ENCODE measurements at regions not wholly inside any gene's neighbourhood (a gene's known extent, or its start where the extent isn't known, plus 50 kb on each side); places are given as distances from the start of the nearest gene placed in this dataset.
"Not testable (repeated sequence)": the region's sequence is repeated elsewhere in the genome, so short reads cannot be mapped to it uniquely, and the experiment has no call there.

DNA sequence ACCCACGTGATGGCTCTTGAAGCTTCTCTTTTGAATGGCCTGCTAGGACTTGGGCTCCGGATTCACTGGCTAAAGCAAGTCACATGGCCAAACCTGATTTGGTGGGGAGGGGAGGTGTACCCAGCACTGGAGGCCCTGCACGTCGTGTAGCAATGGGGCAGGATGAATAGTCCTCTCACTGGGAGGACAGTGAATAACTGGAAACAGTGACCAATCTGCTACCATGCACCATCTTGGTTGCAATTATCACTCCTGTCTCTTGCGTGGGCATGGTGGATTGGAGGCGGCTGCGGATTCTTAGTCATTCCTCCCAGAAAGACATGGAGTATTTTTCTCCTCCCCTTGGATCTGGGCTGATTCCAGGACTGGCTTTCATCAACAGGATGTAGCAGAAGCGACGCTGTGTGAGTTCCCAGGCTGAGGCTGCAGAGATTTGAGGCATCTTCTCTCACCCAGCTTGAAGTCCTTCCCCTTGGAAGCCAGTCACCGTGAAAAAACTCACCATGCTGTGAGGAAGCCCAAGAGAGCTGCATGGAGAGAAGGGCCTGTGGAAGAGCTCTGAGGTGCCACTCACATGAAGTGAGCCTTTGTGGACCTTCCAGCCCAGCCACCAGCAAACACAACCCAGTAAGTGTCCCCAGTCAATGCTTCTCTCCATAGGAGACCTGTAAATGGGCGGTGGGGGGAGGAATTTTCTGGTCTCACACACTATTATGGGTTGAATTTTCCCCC lies 70.4 kb downstream of the IGLL1 start:
- no peaks in the 10 kb centered on the region for H3K36me3 Mint-ChIP-seq
- no peaks in the 10 kb centered on the region for H3K4me1 Mint-ChIP-seq (ENCODE audit: low read depth)
- H3K4me3 Mint-ChIP-seq: no peak overlapping the region
- no peaks in the 10 kb centered on the region for H3K27me3 Mint-ChIP-seq
- H3K9me3 Mint-ChIP-seq (ENCODE audit: low read depth): no peaks in the 10 kb centered on the region
- no peak overlapping the region for H3K27ac Mint-ChIP-seq

DNA sequence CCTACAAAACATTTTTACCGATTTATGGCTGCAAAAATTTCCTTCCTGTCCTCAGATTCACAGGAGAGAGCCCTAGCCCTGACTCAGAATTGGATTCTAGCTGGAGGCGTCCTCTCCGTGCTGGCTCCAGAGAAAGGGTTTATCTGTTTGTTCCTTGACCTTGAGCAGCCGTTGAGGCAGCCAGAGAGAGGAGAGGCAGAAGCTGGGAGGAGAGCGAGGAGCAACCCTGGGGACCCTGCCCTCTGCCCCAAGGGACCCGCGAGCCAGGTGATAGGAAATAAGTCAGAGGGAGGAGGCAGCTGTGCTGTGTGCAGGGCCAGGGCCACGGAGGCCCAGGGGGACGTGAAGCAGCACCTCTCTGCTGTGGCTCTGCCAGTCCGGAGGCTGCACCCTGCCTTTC lies 75.6 kb downstream of the IGLL1 start:
- Mint-ChIP-seq H3K4me3 (no peak overlapping the region), H3K4me1 (ENCODE audit: low read depth) (no peaks in the 10 kb centered on the region), H3K9me3 (ENCODE audit: low read depth) (no peaks in the 10 kb centered on the region), H3K27ac (no peak overlapping the region), H3K36me3 (no peaks in the 10 kb centered on the region), H3K27me3 (peaks cover 3% of the 10 kb centered on the region)

DNA sequence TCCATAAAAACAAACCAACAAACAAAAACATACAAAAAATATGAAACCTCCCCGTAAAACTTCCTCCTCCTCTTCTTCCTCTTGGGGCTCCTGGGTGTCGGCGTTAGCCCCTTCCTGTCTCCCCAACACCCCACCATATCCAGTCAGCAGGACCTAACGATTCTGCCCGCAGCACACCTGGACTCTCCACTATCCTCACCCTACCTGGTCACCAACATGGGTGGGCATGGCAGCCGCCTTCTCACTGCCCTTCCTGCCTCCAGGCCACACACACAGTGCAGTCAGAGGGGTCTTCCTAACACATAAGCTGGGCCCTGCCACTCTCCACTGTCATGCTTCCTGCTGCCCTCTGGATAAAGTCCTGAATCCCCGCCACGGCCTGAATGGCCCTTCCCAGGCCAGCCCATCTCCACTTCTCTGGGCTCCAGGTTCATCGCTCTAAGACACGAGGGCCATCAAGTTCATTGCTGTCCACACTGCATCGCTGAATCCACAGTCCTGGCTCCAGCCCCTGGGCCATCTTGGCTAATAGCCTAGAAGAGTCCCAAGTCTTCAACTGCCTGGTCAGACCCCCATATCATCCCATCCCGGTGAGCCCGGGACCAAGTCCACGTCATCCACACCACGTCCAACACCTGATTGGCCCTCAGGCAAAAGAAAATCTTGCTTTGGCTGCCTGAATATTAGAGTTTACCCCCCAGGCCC lies 76.2 kb downstream of the IGLL1 start:
- no peak overlapping the region for H3K4me3 Mint-ChIP-seq
- H3K4me1 Mint-ChIP-seq (ENCODE audit: low read depth): no peaks in the 10 kb centered on the region
- H3K36me3 Mint-ChIP-seq: no peaks in the 10 kb centered on the region
- H3K27me3 Mint-ChIP-seq: peaks cover 3% of the 10 kb centered on the region
- H3K27ac Mint-ChIP-seq: no peak overlapping the region
- no peaks in the 10 kb centered on the region for H3K9me3 Mint-ChIP-seq (ENCODE audit: low read depth)

DNA sequence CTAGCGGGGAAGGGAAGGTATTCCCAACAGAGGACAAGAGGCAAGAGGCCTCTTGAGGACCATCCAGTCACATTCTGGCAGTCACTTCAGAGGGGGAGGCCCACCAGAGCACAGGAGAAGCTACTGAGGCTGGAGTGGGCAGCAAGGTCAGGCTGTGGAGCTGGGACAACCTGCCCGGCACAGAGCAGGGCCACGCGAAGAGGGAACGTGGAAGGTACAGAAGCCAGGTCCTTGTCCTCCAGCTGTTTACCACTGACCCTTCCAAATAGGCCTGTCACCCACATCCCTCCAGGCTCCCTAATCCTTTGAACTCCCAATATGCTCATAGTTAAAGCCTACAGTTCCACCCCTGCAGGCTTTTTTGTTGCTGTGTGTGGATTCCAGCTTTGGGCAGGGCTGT lies 76.9 kb downstream of the IGLL1 start:
- Mint-ChIP-seq H3K4me1 (ENCODE audit: low read depth) (no peaks in the 10 kb centered on the region), H3K27me3 (peaks cover 3% of the 10 kb centered on the region), H3K36me3 (no peaks in the 10 kb centered on the region), H3K9me3 (ENCODE audit: low read depth) (no peaks in the 10 kb centered on the region), H3K27ac (no peak overlapping the region), H3K4me3 (no peak overlapping the region)

DNA sequence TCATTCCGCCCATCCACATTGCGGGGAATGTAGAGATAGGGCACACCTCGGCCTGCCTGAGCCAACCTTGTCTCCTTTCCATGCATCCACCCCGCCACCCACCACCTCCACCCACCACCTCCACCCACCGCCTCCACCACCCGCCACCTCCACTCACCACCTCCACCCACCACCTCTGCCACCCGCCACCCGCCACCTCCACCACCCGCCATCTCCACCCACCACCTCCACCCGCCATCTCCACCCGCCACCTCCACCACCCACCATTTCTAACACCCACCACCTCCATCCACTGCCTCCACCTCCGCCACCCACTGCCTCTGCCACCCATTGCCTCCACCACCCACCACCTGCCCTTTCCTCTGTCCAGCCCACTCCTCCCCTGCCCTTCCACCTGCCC lies 78.4 kb downstream of the IGLL1 start:
- Mint-ChIP-seq H3K4me1 (ENCODE audit: low read depth) (no peaks in the 10 kb centered on the region), H3K27ac (no peak overlapping the region), H3K4me3 (no peak overlapping the region)

DNA sequence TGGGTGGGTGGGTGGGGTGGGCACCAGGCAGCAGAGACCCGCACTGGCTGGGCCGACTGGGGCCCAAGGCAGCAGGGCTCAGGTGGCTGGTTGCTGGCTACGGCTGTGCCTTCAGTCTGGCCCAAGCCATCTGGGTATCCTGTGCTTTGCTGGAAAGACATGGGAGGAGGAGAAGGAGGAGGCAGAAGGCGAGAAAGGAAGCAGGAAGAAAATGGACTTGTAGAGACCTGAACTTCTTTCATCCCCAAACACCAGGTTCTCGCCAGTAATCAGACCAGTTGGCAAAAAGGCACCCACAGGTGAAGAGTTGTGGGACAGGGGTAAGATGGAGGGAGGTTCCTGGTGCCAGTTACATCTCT lies 78.8 kb downstream of the IGLL1 start:
- Mint-ChIP-seq H3K27ac (no peak overlapping the region), H3K9me3 (ENCODE audit: low read depth) (no peaks in the 10 kb centered on the region), H3K36me3 (no peaks in the 10 kb centered on the region), H3K4me3 (no peak overlapping the region), H3K4me1 (ENCODE audit: low read depth) (peaks cover under 1% of the 10 kb centered on the region), H3K27me3 (peaks cover 3% of the 10 kb centered on the region)

More for the DNA sequence above, 78.4 kb downstream of the IGLL1 start:
- H3K36me3 Mint-ChIP-seq: no peaks in the 10 kb centered on the region
- H3K27me3 Mint-ChIP-seq: peaks cover 3% of the 10 kb centered on the region
- no peaks in the 10 kb centered on the region for H3K9me3 Mint-ChIP-seq (ENCODE audit: low read depth)

DNA sequence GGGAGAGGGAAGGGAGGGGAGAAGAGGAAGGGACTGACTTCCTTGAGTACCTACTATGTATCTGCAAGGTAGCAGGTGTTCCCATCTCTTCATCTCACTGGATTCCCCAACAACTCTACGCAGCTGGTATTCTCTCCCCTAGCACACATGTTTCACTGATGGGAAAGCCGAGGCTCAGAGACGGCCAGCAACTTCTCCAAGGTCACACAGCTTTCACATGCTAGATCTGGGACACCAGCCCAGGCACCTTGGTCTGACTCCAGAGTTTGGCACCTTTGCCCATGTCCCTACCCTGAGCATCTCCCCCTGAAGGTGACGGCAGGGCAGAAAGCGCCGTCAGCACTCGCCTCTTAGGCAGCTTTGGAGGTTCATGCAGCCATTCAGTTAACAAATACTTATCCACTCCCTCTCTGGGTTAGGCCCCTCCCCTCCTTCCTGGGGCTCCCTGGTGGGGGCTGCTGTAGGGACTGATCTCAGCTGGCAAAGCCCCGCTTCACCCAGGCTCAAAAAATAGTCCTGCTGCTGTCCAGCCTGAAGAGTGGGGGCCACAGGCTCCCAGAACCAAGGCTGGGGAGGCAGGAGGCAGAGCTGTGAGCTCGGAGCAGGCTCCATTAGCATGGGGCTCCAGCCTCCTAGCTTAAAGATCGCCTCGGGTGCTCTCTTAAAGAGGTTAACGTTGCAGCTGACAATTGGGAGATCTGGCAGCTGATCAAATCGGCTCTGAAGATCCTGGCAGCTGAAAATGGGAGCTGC lies 79.4 kb downstream of the IGLL1 start:
- H3K9me3 Mint-ChIP-seq (ENCODE audit: low read depth): no peaks in the 10 kb centered on the region
- peaks cover 3% of the 10 kb centered on the region for H3K27me3 Mint-ChIP-seq
- no peaks in the 10 kb centered on the region for H3K36me3 Mint-ChIP-seq
- H3K27ac Mint-ChIP-seq: no peak overlapping the region
- H3K4me1 Mint-ChIP-seq (ENCODE audit: low read depth): peaks cover 6% of the 10 kb centered on the region
- no peak overlapping the region for H3K4me3 Mint-ChIP-seq

DNA sequence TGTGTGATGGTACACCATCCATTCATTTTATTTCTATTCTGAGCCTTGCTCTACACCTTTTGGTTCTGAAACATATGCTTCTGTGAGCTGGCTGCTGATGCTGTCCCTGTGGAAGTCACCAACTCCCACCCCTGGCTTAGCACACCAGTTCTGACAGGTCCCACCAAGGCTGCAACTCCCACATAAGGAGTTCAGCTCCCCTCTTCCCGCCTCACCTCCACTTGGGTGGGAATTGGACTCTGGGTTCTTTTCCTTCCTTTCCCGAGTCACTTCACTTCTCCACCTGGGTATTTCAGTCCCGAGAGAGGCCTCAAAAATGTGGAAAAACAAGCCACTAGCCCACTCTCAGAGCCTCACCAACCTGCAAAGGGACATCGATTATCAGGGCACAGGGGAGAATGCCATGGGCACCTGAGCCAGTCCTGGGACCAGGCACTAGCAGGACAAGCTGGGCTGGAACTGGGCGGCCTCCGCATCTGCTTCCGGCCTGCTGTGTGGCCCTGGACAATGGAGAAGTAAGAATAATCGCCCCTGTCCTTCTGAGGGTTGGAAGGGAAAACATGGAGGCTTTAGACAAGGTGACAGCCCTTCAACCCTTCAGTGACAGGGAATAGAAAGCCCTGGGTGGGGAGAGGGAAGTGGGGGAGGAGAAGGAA lies 80.1 kb downstream of the IGLL1 start:
- H3K4me1 Mint-ChIP-seq (ENCODE audit: low read depth): peaks cover 10% of the 10 kb centered on the region
- no peaks in the 10 kb centered on the region for H3K9me3 Mint-ChIP-seq (ENCODE audit: low read depth)
- H3K4me3 Mint-ChIP-seq: no peak overlapping the region
- no peaks in the 10 kb centered on the region for H3K36me3 Mint-ChIP-seq
- H3K27ac Mint-ChIP-seq: no peak overlapping the region
- H3K27me3 Mint-ChIP-seq: peaks cover 3% of the 10 kb centered on the region

DNA sequence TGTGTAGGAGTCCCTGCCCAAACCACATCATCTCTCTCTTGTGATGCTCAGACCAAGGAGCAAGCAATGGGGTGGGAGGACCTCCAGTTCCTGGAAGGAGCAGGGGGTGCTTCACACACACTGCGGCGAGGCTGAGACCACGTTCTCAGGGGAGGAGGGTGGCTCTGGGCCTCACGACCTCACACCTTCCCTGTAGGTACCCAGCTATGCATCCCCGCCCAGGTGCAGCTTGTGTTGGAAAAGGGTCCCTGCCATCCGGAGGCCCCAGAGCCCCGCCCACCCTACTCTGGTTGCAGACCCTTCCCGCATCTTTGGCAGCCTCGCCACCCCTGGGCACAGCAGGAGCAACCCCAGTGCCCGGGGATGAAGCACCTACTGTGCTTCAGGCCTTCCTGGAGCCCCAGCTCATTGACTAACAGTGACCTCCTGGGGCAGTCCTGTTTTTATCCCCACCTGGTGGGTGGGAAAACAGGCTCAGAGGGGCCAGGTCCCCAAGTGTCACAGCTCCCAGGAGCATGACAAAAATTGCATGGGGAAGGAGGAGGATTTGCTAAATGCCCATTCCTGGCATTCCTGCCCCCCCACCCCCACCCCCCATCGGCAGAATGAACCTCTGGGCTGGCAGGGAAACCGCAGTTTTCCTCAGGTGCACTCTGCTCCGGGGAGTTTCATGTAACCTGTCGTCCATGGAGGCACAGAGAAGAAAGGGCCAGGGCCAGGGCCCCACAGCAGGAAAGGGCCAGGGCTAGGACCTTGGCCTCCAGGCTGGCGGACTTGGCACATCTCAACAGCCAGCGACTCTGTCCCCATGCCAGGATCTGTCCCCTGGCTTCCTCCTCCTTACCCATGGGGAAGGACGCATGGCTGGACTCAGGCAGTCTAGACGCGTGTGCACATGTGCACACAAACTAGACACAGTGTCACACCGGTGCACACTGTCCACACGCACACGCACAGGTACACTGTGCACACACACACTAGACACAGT lies 81.0 kb downstream of the IGLL1 start:
- peaks cover 3% of the 10 kb centered on the region for H3K27me3 Mint-ChIP-seq
- peaks cover 10% of the 10 kb centered on the region for H3K4me1 Mint-ChIP-seq (ENCODE audit: low read depth)
- H3K27ac Mint-ChIP-seq: no peak overlapping the region
- H3K4me3 Mint-ChIP-seq: no peak overlapping the region
- H3K9me3 Mint-ChIP-seq (ENCODE audit: low read depth): no peaks in the 10 kb centered on the region
- H3K36me3 Mint-ChIP-seq: no peaks in the 10 kb centered on the region

DNA sequence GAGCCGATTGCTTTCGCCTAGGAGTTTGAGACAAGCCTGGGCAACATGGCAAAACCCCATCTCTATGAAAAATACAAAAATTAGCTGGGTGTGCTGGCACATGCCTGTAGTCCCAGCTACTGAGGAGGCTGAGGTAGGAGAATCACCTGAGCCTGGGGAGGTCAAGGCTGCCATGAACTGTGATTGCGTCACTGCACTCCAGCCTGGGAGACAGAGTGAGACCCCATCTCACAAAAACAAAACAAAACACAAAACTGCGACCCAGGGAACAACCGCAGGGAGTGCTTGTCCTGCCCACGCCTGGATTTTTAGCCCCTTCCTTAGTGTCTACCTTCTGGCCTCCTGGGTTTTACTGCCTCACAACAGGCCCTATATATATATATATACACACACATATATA lies 82.2 kb downstream of the IGLL1 start:
- not testable (repeated sequence) for H3K9me3 Mint-ChIP-seq (ENCODE audit: low read depth); H3K4me1 Mint-ChIP-seq (ENCODE audit: low read depth); H3K27me3 Mint-ChIP-seq; H3K4me3 Mint-ChIP-seq; H3K36me3 Mint-ChIP-seq; H3K27ac Mint-ChIP-seq

DNA sequence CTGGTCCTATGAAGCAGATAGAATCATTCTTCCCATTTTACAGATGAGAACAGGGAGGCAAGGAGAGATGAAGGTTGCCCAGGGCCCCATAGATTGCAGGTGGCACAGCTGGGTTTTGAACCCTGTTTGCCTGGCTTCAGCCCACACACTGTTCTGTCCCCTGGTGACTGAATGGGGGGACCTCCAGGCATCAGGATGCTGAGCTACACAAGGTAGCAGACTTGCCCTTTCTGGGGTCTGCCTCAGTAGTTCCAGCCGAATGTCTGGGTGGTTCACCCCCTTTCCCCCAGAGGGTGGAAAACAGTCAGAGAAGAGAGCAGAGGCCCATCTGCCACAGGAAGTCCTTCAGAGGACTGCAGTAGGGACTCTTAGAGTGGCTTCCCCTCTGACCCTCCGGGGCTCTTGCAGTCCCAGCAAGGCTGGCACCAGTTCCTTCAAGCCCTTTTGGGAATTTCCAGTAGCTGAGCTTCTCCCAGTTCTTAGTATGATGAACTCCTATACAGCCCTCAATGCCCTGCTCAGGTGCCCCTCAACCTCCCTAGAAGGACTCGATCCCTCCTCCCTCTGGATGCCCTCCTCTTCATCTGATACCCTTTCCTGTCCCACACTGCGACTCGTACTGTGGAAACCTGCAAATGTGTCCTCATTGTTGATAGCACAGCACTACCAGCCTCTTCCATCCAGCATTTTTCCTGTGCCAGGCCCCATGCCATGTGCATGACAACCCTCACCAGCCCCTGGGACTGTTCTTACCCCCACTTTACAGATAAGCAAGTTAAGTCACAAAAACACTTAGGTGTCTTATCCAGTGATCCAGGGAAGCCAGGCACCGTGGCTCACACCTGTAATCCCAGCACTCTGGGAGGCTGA lies 82.8 kb downstream of the IGLL1 start:
- peaks cover 10% of the 10 kb centered on the region for H3K4me1 Mint-ChIP-seq (ENCODE audit: low read depth)
- H3K27me3 Mint-ChIP-seq: no peaks in the 10 kb centered on the region
- peak overlapping the region; percentile 12 for H3K27ac Mint-ChIP-seq
- H3K36me3 Mint-ChIP-seq: no peaks in the 10 kb centered on the region
- no peaks in the 10 kb centered on the region for H3K9me3 Mint-ChIP-seq (ENCODE audit: low read depth)
- H3K4me3 Mint-ChIP-seq: no peak overlapping the region

DNA sequence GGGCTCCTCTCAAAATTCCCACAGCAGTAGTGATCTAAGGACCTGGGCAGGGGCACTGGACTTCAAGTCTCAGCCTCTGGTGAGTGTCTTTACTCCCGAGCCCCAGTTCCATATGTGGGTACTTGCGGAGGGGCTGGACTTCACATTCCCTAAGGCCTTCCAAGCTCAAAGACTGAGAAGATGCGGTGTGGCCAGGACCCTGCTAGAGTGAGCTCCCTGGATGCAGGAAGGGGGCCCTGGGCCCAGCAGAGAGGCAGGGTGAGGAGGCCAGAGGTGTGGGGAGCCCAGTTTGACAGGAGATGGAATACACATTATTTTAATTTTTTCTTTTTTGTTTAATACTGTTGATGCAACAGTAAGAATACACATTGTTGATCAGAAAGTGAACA lies 83.7 kb downstream of the IGLL1 start:
- Mint-ChIP-seq H3K9me3 (ENCODE audit: low read depth) (no peaks in the 10 kb centered on the region), H3K4me3 (no peak overlapping the region), H3K36me3 (no peaks in the 10 kb centered on the region), H3K27me3 (no peaks in the 10 kb centered on the region), H3K4me1 (ENCODE audit: low read depth) (peaks cover 10% of the 10 kb centered on the region), H3K27ac (no peak overlapping the region)

DNA sequence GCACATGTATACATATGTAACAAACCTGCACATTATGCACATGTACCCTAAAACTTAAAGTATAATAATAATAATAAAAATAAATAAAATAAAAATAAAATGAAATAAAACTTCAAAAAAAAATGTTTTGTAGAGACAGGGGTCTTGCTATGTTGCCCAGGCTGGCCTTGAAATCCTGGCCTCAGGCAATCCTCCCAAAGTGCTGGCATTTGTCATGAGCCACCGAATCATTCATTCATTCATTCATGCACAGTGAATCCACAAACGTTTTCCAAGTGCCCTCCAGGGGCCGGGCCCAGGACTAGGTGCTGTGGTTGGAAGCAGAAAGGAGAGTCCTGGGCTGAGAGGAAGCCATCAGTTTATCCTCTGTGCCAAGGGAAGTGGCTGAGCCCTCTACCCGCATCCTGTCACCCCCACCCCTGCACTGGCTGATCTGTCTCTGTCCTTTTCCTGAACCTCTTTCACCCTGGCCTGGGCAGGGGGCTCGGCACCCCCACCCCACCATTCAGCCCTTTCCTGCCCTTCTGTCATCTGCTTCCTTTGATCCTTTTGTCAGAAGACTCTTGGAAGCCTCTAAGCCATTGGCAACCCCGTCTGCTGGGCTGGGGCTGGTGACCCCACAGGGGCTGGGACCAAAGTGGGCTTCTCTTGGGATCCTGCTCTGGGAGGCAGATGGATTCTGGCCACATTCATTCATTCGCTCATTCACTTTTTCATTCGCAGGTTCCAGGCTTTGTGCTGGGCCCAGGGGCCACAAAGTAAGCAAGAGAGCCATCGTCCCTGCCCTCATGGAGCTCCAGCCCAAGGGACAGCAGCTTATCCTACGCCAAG lies 84.3 kb downstream of the IGLL1 start:
- no peaks in the 10 kb centered on the region for H3K36me3 Mint-ChIP-seq
- H3K9me3 Mint-ChIP-seq (ENCODE audit: low read depth): no peaks in the 10 kb centered on the region
- peaks cover 10% of the 10 kb centered on the region for H3K4me1 Mint-ChIP-seq (ENCODE audit: low read depth)
- no peak overlapping the region for H3K27ac Mint-ChIP-seq
- no peak overlapping the region for H3K4me3 Mint-ChIP-seq
- H3K27me3 Mint-ChIP-seq: no peaks in the 10 kb centered on the region
